GM23248 (cell line): ENCODE measurements at regions not wholly inside any gene's neighbourhood (a gene's known extent, or its start where the extent isn't known, plus 50 kb on each side); places are given as distances from the start of the nearest gene placed in this dataset.

Experiments
- EZH2 ChIP-seq: fragments of 200-600 bp; sonication (generic); IDR thresholded peaks from 2 replicates; pipeline ENCODE4 v1.6.1; 2018; ENCODE audit warnings: antibody characterized with exemption, mild to moderate bottlenecking; ENCODE audit not compliant: insufficient read depth, poor library complexity, severe bottlenecking
- EZH2phosphoT487 ChIP-seq: fragments of 200-600 bp; sonication (generic); IDR thresholded peaks from 2 replicates; pipeline ENCODE4 v1.6.1; 2018; ENCODE audit warnings: antibody characterized with exemption, moderate library complexity, mild to moderate bottlenecking, low read depth; ENCODE audit not compliant: insufficient read depth

- TF ChIP-seq EZH2phosphoT487 (no peak), EZH2 (no peak)
These were observed 266.3 kb upstream of the SLC14A2 start for GRCh38 chr18:45349019-45349418.
